ENCODE measurements at regions not wholly inside any gene's neighbourhood (a gene's known extent, or its start where the extent isn't known, plus 50 kb on each side); places are given as distances from the start of the nearest gene placed in this dataset.

DNA sequence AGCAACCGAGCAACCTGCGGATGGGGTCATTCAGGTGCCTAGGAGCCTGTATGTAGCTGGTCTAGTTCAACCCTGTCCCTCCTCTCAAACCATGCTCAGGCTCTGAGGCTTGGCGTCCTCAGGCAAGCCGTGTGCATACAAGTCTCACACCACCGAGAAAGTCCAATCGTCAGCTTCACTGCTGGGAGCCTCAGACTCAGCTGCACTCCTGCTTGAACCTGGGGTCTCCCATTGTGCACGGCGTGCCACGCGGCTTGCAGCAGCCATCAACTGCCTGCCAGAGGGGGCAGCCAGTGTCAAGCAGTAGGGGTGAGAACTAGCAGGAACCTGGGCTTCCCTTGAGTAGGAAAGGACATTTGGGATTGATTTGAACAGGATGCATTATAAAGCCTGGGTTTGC, 1064.6 kb downstream of the BCL11B start:
- DNase-seq (ENCODE audit: low read depth): no peak
- H3K4me3 ChIP-seq (ENCODE audit: control insufficient read depth, low read depth, low read length): no peak overlapping the region
- TF ChIP-seq, protein P1, sequence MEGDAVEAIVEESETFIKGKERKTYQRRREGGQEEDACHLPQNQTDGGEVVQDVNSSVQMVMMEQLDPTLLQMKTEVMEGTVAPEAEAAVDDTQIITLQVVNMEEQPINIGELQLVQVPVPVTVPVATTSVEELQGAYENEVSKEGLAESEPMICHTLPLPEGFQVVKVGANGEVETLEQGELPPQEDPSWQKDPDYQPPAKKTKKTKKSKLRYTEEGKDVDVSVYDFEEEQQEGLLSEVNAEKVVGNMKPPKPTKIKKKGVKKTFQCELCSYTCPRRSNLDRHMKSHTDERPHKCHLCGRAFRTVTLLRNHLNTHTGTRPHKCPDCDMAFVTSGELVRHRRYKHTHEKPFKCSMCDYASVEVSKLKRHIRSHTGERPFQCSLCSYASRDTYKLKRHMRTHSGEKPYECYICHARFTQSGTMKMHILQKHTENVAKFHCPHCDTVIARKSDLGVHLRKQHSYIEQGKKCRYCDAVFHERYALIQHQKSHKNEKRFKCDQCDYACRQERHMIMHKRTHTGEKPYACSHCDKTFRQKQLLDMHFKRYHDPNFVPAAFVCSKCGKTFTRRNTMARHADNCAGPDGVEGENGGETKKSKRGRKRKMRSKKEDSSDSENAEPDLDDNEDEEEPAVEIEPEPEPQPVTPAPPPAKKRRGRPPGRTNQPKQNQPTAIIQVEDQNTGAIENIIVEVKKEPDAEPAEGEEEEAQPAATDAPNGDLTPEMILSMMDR (conservative IDR thresholded peaks at IDR 0.05; ENCODE audit: control insufficient read depth, insufficient read depth, low read depth, low read length): no peak

DNA sequence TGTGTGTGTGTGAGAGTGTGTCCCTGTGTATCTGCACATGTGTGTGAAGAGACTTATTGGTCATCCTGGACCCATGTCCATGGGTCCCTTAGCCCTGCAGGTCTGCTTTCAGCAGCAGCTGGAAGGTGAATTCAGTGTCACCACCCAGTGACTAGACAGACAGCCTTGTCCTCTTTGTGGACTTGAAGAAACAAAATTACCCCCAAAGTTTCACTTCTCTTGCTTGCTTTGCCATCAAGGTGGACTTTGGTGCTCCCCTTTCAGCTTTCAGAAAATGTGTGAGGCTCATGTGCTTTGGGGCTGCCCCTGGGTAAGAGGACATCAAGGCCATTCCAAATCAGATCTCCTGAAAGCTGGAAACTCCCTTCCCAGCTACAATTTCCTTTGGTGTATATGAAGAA, 1063.8 kb downstream of the BCL11B start:
- TF ChIP-seq, protein P1 (conservative IDR thresholded peaks at IDR 0.05; ENCODE audit: control insufficient read depth, insufficient read depth, low read depth, low read length): no peak
- H3K4me3 ChIP-seq (ENCODE audit: control insufficient read depth, low read depth, low read length): no peak overlapping the region
- DNase-seq (ENCODE audit: low read depth): no peak

DNA sequence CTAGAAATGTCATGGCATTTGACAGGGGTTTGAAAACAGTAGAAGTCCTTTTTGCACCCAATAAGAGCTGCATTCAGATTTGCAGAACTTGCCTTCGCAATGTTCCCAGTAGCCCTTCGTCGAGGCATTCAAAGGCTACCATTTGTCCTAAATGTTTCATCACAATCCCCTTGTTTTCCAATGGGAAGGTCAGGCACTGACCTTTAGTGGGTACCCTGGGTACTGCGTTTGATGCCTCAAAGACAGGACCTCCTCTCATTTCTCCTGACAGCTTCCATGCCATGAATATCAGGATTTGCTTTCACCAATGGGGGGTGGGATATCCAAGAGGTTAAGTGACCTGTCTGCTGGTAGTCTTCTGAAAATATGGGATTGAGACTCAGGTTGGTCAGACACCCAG, 1063.1 kb downstream of the BCL11B start:
- DNase-seq (ENCODE audit: low read depth): no peak
- no peak overlapping the region for H3K4me3 ChIP-seq (ENCODE audit: control insufficient read depth, low read depth, low read length)
- TF ChIP-seq, protein P1 (conservative IDR thresholded peaks at IDR 0.05; ENCODE audit: control insufficient read depth, insufficient read depth, low read depth, low read length): no peak

DNA sequence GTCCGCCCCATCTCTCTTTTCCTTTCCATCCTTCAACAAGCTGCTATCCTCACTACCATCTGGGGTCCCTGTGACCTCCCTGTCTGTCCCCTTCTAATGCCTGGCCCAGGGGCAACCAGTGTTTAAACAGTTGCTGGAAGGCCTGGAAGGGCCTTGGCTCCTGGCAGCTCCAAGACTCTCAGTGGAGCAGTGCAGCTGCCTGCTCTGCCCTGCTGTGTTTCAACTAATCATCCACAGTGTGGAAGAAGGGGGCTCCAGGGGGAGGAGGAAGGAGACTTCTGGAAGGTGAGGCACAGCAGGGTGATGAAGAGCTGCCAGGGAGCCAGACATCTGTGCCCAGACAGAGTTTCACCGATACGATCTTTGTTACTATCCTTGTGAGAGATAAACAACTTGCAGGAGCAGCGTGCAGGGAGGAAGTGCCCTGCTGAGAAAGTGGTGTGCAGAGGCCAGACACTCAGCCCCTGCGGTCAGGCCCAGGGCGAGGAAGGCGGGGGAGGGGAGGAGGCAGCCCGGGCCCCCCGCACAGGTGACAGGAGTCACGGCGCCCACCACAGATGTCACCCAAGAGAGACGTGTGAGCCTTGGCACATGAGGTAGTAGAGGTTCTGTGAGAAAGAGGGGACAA, 1061.8 kb downstream of the BCL11B start:
- TF ChIP-seq, protein P1 (conservative IDR thresholded peaks at IDR 0.05; ENCODE audit: control insufficient read depth, insufficient read depth, low read depth, low read length): no peak
- H3K4me3 ChIP-seq (ENCODE audit: control insufficient read depth, low read depth, low read length): no peak overlapping the region
- DNase-seq (ENCODE audit: low read depth): no peak

DNA sequence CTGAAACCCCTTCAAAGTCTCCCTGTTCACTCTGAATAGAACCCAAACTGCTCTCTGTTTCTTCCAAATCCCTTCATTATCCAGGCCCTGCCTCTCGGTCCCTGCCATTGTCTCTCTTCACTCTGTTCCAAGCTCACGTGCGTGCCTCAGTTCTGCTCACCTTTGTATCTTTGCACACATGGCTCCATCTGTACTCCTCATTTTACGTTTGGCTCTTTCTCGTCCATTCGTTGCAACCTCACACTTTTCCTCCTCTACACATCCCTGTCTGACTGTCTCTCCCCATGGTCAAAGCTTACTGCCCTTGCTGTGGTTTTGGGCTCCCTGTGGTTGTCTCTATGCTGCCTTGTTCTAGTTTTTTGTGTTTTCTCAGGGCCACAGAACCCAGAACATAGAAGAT, 1054.5 kb downstream of the BCL11B start:
- no peak overlapping the region for H3K4me3 ChIP-seq (ENCODE audit: control insufficient read depth, low read depth, low read length)
- TF ChIP-seq, protein P1 (conservative IDR thresholded peaks at IDR 0.05; ENCODE audit: control insufficient read depth, insufficient read depth, low read depth, low read length): no peak
- no peak for DNase-seq (ENCODE audit: low read depth)

DNA sequence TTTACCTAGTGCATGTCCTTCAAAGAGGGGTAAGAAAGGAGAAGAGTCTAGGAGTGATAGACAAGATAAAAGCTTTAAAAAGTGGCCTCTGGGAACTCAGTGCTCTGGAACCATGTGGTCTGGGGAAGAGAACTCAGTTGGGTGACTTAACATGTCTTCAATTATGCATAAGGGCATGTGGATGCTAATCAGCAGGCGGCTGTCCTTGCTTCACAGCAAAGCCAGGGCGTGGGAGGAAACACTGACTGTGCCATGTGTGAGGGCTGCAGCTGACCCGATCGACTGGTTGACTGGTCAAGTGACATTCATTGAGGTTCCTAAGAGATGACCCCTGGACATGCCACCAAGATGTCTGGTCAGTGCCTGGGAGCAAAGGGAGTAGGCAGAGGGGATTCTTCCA, 1053.8 kb downstream of the BCL11B start:
- H3K4me3 ChIP-seq (ENCODE audit: control insufficient read depth, low read depth, low read length): no peak overlapping the region
- TF ChIP-seq, protein P1 (conservative IDR thresholded peaks at IDR 0.05; ENCODE audit: control insufficient read depth, insufficient read depth, low read depth, low read length): no peak
- DNase-seq (ENCODE audit: low read depth): no peak

DNA sequence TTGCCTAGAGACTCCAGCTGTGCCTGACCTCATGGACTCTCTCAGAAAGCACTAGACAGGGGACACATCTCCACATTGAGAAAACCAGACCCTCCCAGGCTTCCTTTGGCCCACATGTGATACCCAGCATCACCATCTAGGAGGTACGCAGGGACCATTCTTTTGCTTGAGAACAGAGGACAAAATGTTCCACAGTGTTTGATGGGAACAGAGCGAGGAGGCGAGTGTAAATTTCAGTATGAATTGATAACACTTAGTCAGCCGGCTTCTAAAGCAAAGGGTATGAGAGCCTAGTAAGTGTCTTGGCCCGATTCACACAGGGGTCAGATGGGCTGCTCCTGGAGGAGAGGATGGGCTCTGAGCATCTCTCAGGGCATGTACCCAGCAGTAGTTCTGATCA, 1052.4 kb downstream of the BCL11B start:
- no peak overlapping the region for H3K4me3 ChIP-seq (ENCODE audit: control insufficient read depth, low read depth, low read length)
- TF ChIP-seq, protein P1 (conservative IDR thresholded peaks at IDR 0.05; ENCODE audit: control insufficient read depth, insufficient read depth, low read depth, low read length): no peak
- DNase-seq (ENCODE audit: low read depth): no peak

Measured in fibroblast of mammary gland (primary cell).